ENCODE measurements at regions not wholly inside any gene's neighbourhood (a gene's known extent, or its start where the extent isn't known, plus 50 kb on each side); places are given as distances from the start of the nearest gene placed in this dataset.

GRCh38 chr14:98688446-98688845, 583.6 kb downstream of the BCL11B start:
- no peaks in the 10 kb centered on the region for H3K79me2 ChIP-seq (replicated peaks; ENCODE audit: insufficient read depth, low read length)
- TF ChIP-seq REST (IDR thresholded peaks at IDR 0.05; ENCODE audit: borderline replicate concordance) (no peak), EZH2 (IDR thresholded peaks at IDR 0.05; ENCODE audit: borderline replicate concordance, insufficient read depth, low read length, poor library complexity, severe bottlenecking) (no peak), RAD21 (conservative IDR thresholded peaks at IDR 0.05) (no peak), TAF1 (IDR thresholded peaks at IDR 0.05; ENCODE audit: low read depth) (no peak), POLR2AphosphoS5 (IDR thresholded peaks at IDR 0.05) (no peak)
- no peaks in the 10 kb centered on the region for H4K20me1 ChIP-seq (ENCODE audit: insufficient read depth)
- no peak overlapping the region for H3K4me2 ChIP-seq (ENCODE audit: low read length)
- no peaks in the 10 kb centered on the region for H3K36me3 ChIP-seq (ENCODE audit: insufficient read depth, low read length)
- no peak overlapping the region for H3K27ac ChIP-seq (ENCODE audit: low read length)
- no peak overlapping the region for H3K4me3 ChIP-seq (ENCODE audit: low read length)
- H3K9me2 ChIP-seq (ENCODE audit: insufficient read depth, low read length): no peaks in the 10 kb centered on the region
- H3K9ac ChIP-seq (ENCODE audit: low read length): no peak overlapping the region
- no peaks in the 10 kb centered on the region for H3K9me3 ChIP-seq (ENCODE audit: low read length)
- no peaks in the 10 kb centered on the region for H3K27me3 ChIP-seq (ENCODE audit: insufficient read depth, low read depth, low read length)
- no peak overlapping the region for H2AFZ ChIP-seq (ENCODE audit: low read depth, low read length)
- no peaks in the 10 kb centered on the region for H3F3A ChIP-seq (ENCODE audit: insufficient read depth, low read length, poor library complexity, severe bottlenecking)

GRCh38 chr14:98689951-98690350, 582.0 kb downstream of the BCL11B start:
- no peak overlapping the region for H3K4me3 ChIP-seq (ENCODE audit: low read length)
- H3K27ac ChIP-seq (ENCODE audit: low read length): no peak overlapping the region
- no peak overlapping the region for H2AFZ ChIP-seq (ENCODE audit: low read depth, low read length)
- H3F3A ChIP-seq (ENCODE audit: insufficient read depth, low read length, poor library complexity, severe bottlenecking): no peaks in the 10 kb centered on the region
- no peaks in the 10 kb centered on the region for H3K79me2 ChIP-seq (replicated peaks; ENCODE audit: insufficient read depth, low read length)
- H3K9ac ChIP-seq (ENCODE audit: low read length): no peak overlapping the region
- H3K9me3 ChIP-seq (ENCODE audit: low read length): no peaks in the 10 kb centered on the region
- no peaks in the 10 kb centered on the region for H3K9me2 ChIP-seq (ENCODE audit: insufficient read depth, low read length)
- H3K36me3 ChIP-seq (ENCODE audit: insufficient read depth, low read length): no peaks in the 10 kb centered on the region
- no peak overlapping the region for H3K4me2 ChIP-seq (ENCODE audit: low read length)
- TF ChIP-seq REST (IDR thresholded peaks at IDR 0.05; ENCODE audit: borderline replicate concordance) (no peak), EP300 (conservative IDR thresholded peaks at IDR 0.05; ENCODE audit: poor library complexity, severe bottlenecking) (no peak), RAD21 (conservative IDR thresholded peaks at IDR 0.05) (no peak)
- H4K20me1 ChIP-seq (ENCODE audit: insufficient read depth): no peaks in the 10 kb centered on the region
- no peaks in the 10 kb centered on the region for H3K27me3 ChIP-seq (ENCODE audit: insufficient read depth, low read depth, low read length)

GRCh38 chr14:98692832-98693231, 579.2 kb downstream of the BCL11B start:
- no peaks in the 10 kb centered on the region for H3K36me3 ChIP-seq (ENCODE audit: insufficient read depth, low read length)
- H3K79me2 ChIP-seq (replicated peaks; ENCODE audit: insufficient read depth, low read length): no peaks in the 10 kb centered on the region
- H3K9me2 ChIP-seq (ENCODE audit: insufficient read depth, low read length): no peaks in the 10 kb centered on the region
- no peaks in the 10 kb centered on the region for H4K20me1 ChIP-seq (ENCODE audit: insufficient read depth)
- H3K4me2 ChIP-seq (ENCODE audit: low read length): no peak overlapping the region
- TF ChIP-seq SMC3 (conservative IDR thresholded peaks at IDR 0.05; ENCODE audit: poor library complexity) (no peak), EP300 (conservative IDR thresholded peaks at IDR 0.05; ENCODE audit: poor library complexity, severe bottlenecking) (no peak), EZH2 (IDR thresholded peaks at IDR 0.05; ENCODE audit: borderline replicate concordance, insufficient read depth, low read length, poor library complexity, severe bottlenecking) (no peak), RAD21 (conservative IDR thresholded peaks at IDR 0.05) (no peak), TAF1 (IDR thresholded peaks at IDR 0.05; ENCODE audit: low read depth) (no peak), POLR2AphosphoS5 (IDR thresholded peaks at IDR 0.05) (no peak), REST (IDR thresholded peaks at IDR 0.05; ENCODE audit: borderline replicate concordance) (no peak), MXI1 (conservative IDR thresholded peaks at IDR 0.05; ENCODE audit: poor library complexity, severe bottlenecking) (no peak)
- TF ChIP-seq, protein P1, sequence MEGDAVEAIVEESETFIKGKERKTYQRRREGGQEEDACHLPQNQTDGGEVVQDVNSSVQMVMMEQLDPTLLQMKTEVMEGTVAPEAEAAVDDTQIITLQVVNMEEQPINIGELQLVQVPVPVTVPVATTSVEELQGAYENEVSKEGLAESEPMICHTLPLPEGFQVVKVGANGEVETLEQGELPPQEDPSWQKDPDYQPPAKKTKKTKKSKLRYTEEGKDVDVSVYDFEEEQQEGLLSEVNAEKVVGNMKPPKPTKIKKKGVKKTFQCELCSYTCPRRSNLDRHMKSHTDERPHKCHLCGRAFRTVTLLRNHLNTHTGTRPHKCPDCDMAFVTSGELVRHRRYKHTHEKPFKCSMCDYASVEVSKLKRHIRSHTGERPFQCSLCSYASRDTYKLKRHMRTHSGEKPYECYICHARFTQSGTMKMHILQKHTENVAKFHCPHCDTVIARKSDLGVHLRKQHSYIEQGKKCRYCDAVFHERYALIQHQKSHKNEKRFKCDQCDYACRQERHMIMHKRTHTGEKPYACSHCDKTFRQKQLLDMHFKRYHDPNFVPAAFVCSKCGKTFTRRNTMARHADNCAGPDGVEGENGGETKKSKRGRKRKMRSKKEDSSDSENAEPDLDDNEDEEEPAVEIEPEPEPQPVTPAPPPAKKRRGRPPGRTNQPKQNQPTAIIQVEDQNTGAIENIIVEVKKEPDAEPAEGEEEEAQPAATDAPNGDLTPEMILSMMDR (IDR thresholded peaks at IDR 0.05; ENCODE audit: poor library complexity, severe bottlenecking): no peak
- no peak overlapping the region for H2AFZ ChIP-seq (ENCODE audit: low read depth, low read length)
- H3K9me3 ChIP-seq (ENCODE audit: low read length): no peaks in the 10 kb centered on the region
- no peaks in the 10 kb centered on the region for H3F3A ChIP-seq (ENCODE audit: insufficient read depth, low read length, poor library complexity, severe bottlenecking)
- H3K27me3 ChIP-seq (ENCODE audit: insufficient read depth, low read depth, low read length): no peaks in the 10 kb centered on the region
- no peak overlapping the region for H3K4me3 ChIP-seq (ENCODE audit: low read length)
- no peak overlapping the region for H3K27ac ChIP-seq (ENCODE audit: low read length)
- H3K9ac ChIP-seq (ENCODE audit: low read length): no peak overlapping the region

Data from neural cell (in vitro differentiated cells).